ENCODE measurements at regions not wholly inside any gene's neighbourhood (a gene's known extent, or its start where the extent isn't known, plus 50 kb on each side); places are given as distances from the start of the nearest gene placed in this dataset.

- no peak for TF ChIP-seq HMGXB4 (CRISPR knock-in tag; IDR thresholded peaks at IDR 0.05)
- TF ChIP-seq CBX2 (IDR thresholded peaks at IDR 0.05; ENCODE audit: insufficient read depth, low read length, poor library complexity, severe bottlenecking): no peak
- TF ChIP-seq BHLHE40 (IDR thresholded peaks at IDR 0.05; ENCODE audit: low read length): no peak
- TF ChIP-seq GABPB2 (CRISPR knock-in tag; conservative IDR thresholded peaks at IDR 0.05): no peak
- no peak for TF ChIP-seq FOXP4 (CRISPR knock-in tag; IDR thresholded peaks at IDR 0.05; ENCODE audit: borderline replicate concordance)
- TF ChIP-seq CTCF (IDR thresholded peaks at IDR 0.05 in 2 of 3, conservative IDR thresholded peaks at IDR 0.05 in 1 of 3; ENCODE audit: insufficient read depth in 2 of 3, low read depth in 1 of 3, low read length in 3 of 3): no peak
- no peak for TF ChIP-seq TEAD4 (IDR thresholded peaks at IDR 0.05; ENCODE audit: low read length)
- TF ChIP-seq TEAD4 (CRISPR knock-in tag; IDR thresholded peaks at IDR 0.05; ENCODE audit: borderline replicate concordance): no peak
- TF ChIP-seq TAF1 (IDR thresholded peaks at IDR 0.05; ENCODE audit: control insufficient read depth, extremely low read depth, insufficient read depth, low read length, severe bottlenecking): no peak
These were observed 220.7 kb upstream of the IL12B start for GRCh38 chr5:159550951-159551350.
